Suppressor macrophage treated with lipopolysaccharide for 4 hours (primary cell): ENCODE measurements at regions not wholly inside any gene's neighbourhood (a gene's known extent, or its start where the extent isn't known, plus 50 kb on each side); places are given as distances from the start of the nearest gene placed in this dataset.
"Not testable (repeated sequence)": the region's sequence is repeated elsewhere in the genome, so short reads cannot be mapped to it uniquely, and the experiment has no call there.

Experiments
- DNase-seq: peaks from one replicate; pipeline ENCODE4 v3.0.0-alpha.2; 2020

- DNase-seq = no peak
Measured at GRCh38 chr7:125089171-125089570, 159.5 kb upstream of the POT1 start.

- DNase-seq = no peak
Measured at GRCh38 chr7:125088555-125088954, 158.9 kb upstream of the POT1 start.

- no peak for DNase-seq
Measured at GRCh38 chr7:125085084-125085483, 155.5 kb upstream of the POT1 start.

DNA sequence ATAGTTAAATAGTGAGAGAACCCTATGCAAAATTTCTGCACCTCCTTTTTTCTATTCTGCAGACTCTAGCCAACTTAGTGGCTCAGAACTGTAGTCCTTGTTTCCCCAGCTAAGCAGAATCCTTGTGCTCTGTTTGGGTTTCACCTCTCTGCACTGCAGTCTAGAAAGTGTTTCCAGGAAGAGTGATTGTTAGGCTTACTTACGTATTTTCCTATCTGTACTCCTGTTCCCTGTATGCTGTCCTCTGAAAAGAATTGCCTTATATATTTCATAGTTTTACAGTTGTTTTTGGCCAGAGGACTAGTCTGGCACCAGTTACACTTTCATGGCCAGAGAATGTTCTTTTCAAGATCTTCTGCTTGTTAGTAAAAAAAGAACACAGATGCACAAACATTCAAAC lies 154.6 kb upstream of the POT1 start:
- no peak for DNase-seq

- no peak for DNase-seq
Measured at GRCh38 chr7:125074141-125074540, 144.5 kb upstream of the POT1 start.

DNA sequence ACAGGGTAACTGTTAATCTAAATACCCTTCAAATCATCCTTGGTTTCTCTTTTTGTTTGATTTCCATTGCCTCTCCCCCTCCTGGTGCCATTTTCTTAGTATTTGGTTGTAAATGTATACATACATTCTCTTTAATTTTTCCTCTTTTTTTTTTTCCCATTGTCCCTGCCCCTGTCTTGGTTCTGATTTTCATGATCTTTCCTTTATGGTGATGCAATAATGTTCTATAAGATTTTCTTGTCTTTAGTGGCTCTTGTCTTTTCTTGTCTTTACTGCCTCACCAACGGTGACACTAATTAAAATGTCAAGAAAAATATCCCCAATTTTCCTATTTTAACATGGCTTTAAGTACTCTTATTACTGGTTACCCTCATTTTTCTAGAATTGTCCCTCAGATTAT lies 135.9 kb upstream of the POT1 start:
- DNase-seq = no peak

GRCh38 chr7:125065001-125065400 lies 135.4 kb upstream of the POT1 start:
- DNase-seq = no peak

DNA sequence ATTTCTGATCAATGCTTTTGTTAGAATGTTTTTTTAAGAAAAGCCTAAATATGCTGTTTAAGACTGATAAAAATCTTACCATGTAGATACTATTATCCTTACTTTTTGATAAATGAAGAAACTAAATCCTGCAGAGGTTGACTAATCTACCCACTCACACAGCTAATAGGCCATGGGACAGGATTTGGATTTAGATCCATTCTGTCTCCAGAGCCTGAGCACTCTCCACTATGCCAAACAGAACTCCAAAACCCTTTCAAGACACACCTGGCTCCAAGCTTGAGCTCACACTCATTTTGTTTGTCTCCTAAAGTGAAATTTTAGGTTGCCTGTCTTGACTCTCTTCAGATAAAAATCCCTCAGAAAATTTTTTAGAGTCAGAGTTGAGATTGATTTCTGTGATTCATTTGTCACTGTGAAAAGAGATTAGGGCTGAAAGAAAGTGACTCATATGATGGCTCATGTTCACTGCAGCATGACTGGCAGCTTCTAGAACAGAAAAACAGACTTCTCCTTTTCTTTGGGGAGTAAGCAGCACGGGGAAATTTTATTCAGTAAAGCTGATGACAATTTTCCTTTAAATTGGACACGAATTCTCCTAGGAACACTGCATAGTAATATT lies 132.3 kb upstream of the POT1 start:
- DNase-seq = peak; percentile 77

- not testable (repeated sequence) for DNase-seq
Measured at GRCh38 chr7:125061083-125061745, 131.6 kb upstream of the POT1 start.

DNA sequence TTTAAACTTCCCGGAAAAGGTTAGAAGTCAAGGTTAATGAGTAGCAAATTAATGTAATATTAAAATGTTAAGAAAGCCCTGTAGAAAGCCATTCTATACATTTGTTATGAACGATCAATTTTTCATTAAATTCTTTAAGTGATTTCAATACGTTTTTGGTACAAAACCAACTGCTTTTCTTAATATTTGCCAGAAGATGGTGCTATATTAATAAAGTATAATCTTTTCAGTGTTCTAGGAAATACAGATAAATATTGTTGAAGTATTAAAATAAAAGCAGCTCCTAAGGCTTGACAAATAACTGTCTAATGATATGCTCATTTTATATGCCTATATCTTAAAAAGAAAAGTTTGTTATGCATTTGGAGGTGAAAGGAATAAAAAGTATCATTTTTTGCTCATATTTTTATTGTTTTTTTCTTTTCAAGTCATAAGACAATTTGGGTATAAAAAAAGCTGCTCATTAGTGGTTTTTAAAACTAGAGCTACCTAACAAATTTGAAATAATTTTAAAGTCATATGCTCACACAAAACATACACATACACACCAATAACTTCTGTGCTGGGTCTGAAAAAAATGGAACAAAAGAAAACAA lies 130.3 kb upstream of the POT1 start:
- DNase-seq = peak; percentile 32

DNA sequence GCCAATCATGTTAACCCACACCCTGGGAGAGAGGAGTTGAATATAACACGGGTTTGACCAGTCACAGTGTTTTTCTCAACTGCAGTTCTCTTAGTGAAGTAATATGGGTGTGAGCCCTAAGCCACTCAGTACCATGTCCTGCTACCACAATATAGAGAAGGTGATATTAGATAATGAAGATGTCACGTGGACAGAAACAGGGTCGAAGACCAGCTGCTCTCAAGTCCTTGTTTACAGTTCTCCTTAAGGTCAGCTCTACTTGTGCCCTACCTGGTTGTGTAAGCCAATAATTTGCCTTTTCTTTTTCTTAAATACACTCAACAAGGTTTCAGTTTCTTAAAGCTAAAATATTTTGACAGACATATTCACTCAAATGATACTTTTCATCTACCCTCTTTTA lies 128.3 kb upstream of the POT1 start:
- no peak for DNase-seq

DNA sequence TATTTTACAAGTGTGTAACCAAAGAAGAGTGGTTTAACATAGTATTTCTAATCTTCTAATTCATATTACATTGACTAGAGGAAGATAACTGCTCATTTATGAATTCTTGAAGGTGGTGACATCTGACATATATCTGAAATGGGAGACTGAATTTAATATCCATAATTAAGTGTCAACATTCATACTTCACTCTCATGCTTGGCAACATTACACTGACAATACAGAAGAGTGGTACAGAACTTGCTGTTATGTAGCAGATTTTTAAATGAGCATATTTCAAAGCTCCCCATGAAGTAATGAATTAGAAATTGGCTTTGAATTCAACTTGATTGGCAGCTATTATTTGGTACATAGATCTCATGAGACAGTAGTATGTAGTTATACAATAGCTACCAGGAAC lies 125.8 kb upstream of the POT1 start:
- no peak for DNase-seq

DNA sequence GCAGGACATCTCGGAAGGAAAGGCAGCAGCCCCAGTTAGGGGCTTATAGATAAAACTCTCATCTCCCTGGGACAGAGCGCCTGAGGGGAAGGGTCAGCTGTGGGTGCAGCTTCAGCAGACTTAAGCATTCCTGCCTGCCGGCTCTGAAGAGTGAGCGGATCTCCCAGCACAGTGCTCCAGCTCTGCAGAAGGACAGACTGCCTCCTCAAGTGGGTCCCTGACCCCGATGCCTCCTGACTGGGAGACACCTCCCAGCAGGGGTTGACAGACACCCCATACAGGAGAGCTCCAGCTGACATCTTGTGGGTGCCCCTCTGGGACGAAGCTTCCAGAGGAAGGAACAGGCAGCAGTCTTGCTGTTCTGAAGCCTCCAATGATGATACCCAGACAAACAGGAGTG lies 117.1 kb upstream of the POT1 start:
- no peak for DNase-seq

DNA sequence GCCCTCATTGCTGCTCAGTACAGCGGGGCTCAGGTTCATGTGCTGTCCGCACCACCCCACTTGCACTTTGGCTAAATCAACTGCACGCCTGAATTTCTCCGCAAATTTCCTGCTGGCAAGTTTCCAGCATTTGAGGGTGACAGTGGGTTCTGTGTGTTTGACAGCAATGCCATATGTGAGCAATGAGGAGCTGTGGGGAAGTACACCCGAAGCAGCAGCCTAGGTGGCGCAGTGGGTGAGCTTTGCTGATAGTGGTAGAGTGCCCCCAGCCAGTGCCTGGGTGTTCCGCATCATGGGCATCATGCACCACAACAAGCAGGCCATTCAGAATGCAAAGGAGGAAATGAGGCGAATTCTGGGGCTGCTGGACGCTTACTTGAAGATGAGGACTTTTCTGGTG lies 103.9 kb upstream of the POT1 start:
- no peak for DNase-seq

- DNase-seq = no peak
Measured at GRCh38 chr7:125032943-125033342, 103.3 kb upstream of the POT1 start.

GRCh38 chr7:125030756-125031387 lies 101.2 kb upstream of the POT1 start:
- no peak for DNase-seq

- DNase-seq = no peak
Measured at GRCh38 chr7:125025620-125026019, 96.0 kb upstream of the POT1 start.

GRCh38 chr7:125020801-125021200 lies 91.2 kb upstream of the POT1 start:
- no peak for DNase-seq

- no peak for DNase-seq
Measured at GRCh38 chr7:125010540-125010939, 80.9 kb upstream of the POT1 start.

- no peak for DNase-seq
Measured at GRCh38 chr7:124996778-124997177, 67.2 kb upstream of the POT1 start.

- DNase-seq = no peak
Measured at GRCh38 chr7:124992851-124993562, 63.4 kb upstream of the POT1 start.

- DNase-seq = no peak
Measured at GRCh38 chr7:124989911-124990310, 60.3 kb upstream of the POT1 start.
